Tibial nerve (tissue), 4 donors: ENCODE measurements at regions not wholly inside any gene's neighbourhood (a gene's known extent, or its start where the extent isn't known, plus 50 kb on each side); places are given as distances from the start of the nearest gene placed in this dataset.
"Not testable (repeated sequence)": the region's sequence is repeated elsewhere in the genome, so short reads cannot be mapped to it uniquely, and the experiment has no call there.

Source experiments
- CTCF ChIP-seq, 5 experiments: fragments of 200-600 bp in 3 of 5; fragments of 450-650 bp in 2 of 5; sonication (generic) in 3 of 5; IDR thresholded peaks; one replicate each; pipeline ENCODE4 v1.5.1; 2016 to 2019; ENCODE audit warnings: antibody characterized with exemption in 5 of 5, mild to moderate bottlenecking in 3 of 5, moderate library complexity in 2 of 5
- EP300 ChIP-seq, 2 donors: sonication (generic); formaldehyde crosslinking; IDR thresholded peaks; one replicate each; pipeline ENCODE4 v1.6.1; 2017; ENCODE audit warnings: antibody characterized with exemption in 2 of 2, mild to moderate bottlenecking in 1 of 2
- POLR2A ChIP-seq, 2 donors: fragments of 450-650 bp; IDR thresholded peaks; one replicate each; pipeline ENCODE4 v1.6.1; 2017; ENCODE audit warnings: antibody characterized with exemption in 2 of 2, mild to moderate bottlenecking in 2 of 2, moderate library complexity in 2 of 2

DNA sequence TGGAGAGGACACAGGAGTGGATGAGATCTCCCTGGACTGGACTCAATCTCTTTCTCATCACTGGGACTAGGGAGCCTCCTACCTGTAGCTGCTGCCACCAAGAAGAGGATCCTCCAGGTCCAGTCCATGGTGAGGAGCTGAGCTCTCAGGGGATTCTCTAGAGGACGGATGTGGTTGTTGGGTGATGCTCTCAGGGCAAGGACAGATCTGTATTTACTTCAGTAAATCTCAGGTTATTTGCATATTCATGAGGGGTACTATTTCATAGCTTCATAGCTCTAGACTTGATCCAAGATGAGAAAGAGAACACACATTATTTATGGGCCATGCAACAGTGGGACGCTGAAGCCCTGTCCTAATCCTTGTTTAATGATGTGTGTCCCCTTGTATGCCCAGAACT, 80.4 kb downstream of the OR4M2 start:
- not testable (repeated sequence) for TF ChIP-seq CTCF, EP300, POLR2A (IDR thresholded peaks at IDR 0.05)
